WTC11 (cell line): ENCODE measurements at regions not wholly inside any gene's neighbourhood (a gene's known extent, or its start where the extent isn't known, plus 50 kb on each side); places are given as distances from the start of the nearest gene placed in this dataset.

ENCODE experiments used
- ATAC-seq: fragments of 200-7000 bp; cut with Tn5 transposase; 2 replicates; pipeline ENCODE4 v1.10.0; 2021; ENCODE audit warnings: mild to moderate bottlenecking, moderate library complexity
- CTCF ChIA-PET: fragments of 300-600 bp; sonication (Branson Sonifier 250); formaldehyde crosslinking; loops from one replicate; lab custom pipeline; 2021; ENCODE audit warnings: antibody characterized with exemption; lab: Charles Lee
- POLR2A ChIA-PET: fragments of 350-600 bp; sonication (Branson Sonifier 250); formaldehyde crosslinking; loops from one replicate; lab custom pipeline; 2021; ENCODE audit warnings: antibody characterized with exemption; lab: Charles Lee
- DNase-seq: peaks from one replicate; pipeline ENCODE4 v3.0.0; 2021; ENCODE audit warnings: low spot score
- H3K27ac Mint-ChIP-seq: 2 replicates; pipeline ENCODE4 v1.8.0; 2021; ENCODE audit warnings: mixed read lengths
- H3K27me3 Mint-ChIP-seq: 2 replicates; pipeline ENCODE4 v1.8.0; 2021; ENCODE audit warnings: low read depth, mild to moderate bottlenecking, moderate library complexity, mixed read lengths
- H3K36me3 Mint-ChIP-seq: 2 replicates; pipeline ENCODE4 v1.8.0; 2021; ENCODE audit warnings: mixed read lengths
- H3K4me1 Mint-ChIP-seq: 2 replicates; pipeline ENCODE4 v1.8.0; 2022; ENCODE audit warnings: mixed read lengths
- H3K4me3 Mint-ChIP-seq: 2 replicates; pipeline ENCODE4 v1.8.0; 2021; ENCODE audit warnings: mild to moderate bottlenecking, moderate library complexity, mixed read lengths
- H3K9me3 Mint-ChIP-seq: 2 replicates; pipeline ENCODE4 v1.8.0; 2021; ENCODE audit warnings: mixed read lengths
- ATF1 ChIP-seq: sonication (generic); formaldehyde crosslinking; IDR thresholded peaks from 2 replicates; pipeline ENCODE4 v1.8.1; 2023; ENCODE audit warnings: mild to moderate bottlenecking, moderate library complexity, missing genetic modification reagents
- CBFB ChIP-seq: sonication (generic); formaldehyde crosslinking; IDR thresholded peaks from 2 replicates; pipeline ENCODE4 v1.8.1; 2022; ENCODE audit warnings: mild to moderate bottlenecking, low read depth, missing genetic modification reagents
- CREM ChIP-seq: sonication (generic); formaldehyde crosslinking; IDR thresholded peaks from 2 replicates; pipeline ENCODE4 v1.8.1; 2022; ENCODE audit warnings: mild to moderate bottlenecking, missing genetic modification reagents, moderate library complexity
- EMX1 ChIP-seq: fragments of 250-450 bp; sonication (Bioruptor Pico); IDR thresholded peaks from 2 replicates; pipeline ENCODE4 v1.8.0; 2021; ENCODE audit warnings: mild to moderate bottlenecking
- GABPB1 ChIP-seq: sonication (generic); formaldehyde crosslinking; IDR thresholded peaks from 2 replicates; pipeline ENCODE4 v1.8.1; 2023; ENCODE audit warnings: mild to moderate bottlenecking, missing genetic modification reagents
- HMGA2 ChIP-seq: fragments of 250-450 bp; sonication (Bioruptor Pico); IDR thresholded peaks from 2 replicates; pipeline ENCODE4 v1.4.0; 2021; ENCODE audit warnings: mild to moderate bottlenecking, moderate library complexity
- NFYB ChIP-seq: sonication (generic); formaldehyde crosslinking; conservative IDR thresholded peaks from 2 replicates; pipeline ENCODE4 v1.8.0; 2022; ENCODE audit warnings: low read depth, missing genetic modification reagents
- NR3C1 ChIP-seq: sonication (generic); formaldehyde crosslinking; conservative IDR thresholded peaks from 2 replicates; pipeline ENCODE4 v1.8.1; 2023; ENCODE audit warnings: low read depth, mild to moderate bottlenecking, missing genetic modification reagents
- SMAD3 ChIP-seq: sonication (generic); formaldehyde crosslinking; IDR thresholded peaks from 2 replicates; pipeline ENCODE4 v1.8.0; 2022; ENCODE audit warnings: missing genetic modification reagents, mild to moderate bottlenecking, borderline replicate concordance
- TEAD1 ChIP-seq: sonication (generic); formaldehyde crosslinking; IDR thresholded peaks from 2 replicates; pipeline ENCODE4 v1.8.0; 2022; ENCODE audit warnings: mild to moderate bottlenecking, missing genetic modification reagents
- ZNF232 ChIP-seq: sonication (generic); formaldehyde crosslinking; IDR thresholded peaks from 2 replicates; pipeline ENCODE4 v1.8.0; 2022; ENCODE audit warnings: mild to moderate bottlenecking, missing genetic modification reagents
- ZNF416 ChIP-seq: fragments of 250-450 bp; sonication (Bioruptor Pico); IDR thresholded peaks from 2 replicates; pipeline ENCODE4 v1.9.0; 2021; ENCODE audit warnings: mild to moderate bottlenecking, inconsistent platforms
- TF ChIP-seq, protein P1 (sequence below): fragments of 250-450 bp; sonication (Bioruptor Pico); IDR thresholded peaks from 2 replicates; pipeline ENCODE4 v1.9.0; 2021; ENCODE audit warnings: mild to moderate bottlenecking
- TF ChIP-seq, protein P2 (sequence below): sonication (generic); formaldehyde crosslinking; IDR thresholded peaks from 2 replicates; pipeline ENCODE4 v1.8.1; 2022; ENCODE audit warnings: missing genetic modification reagents, borderline replicate concordance
- TF ChIP-seq, protein P3 (sequence below): sonication (generic); formaldehyde crosslinking; IDR thresholded peaks from 2 replicates; pipeline ENCODE4 v1.8.0; 2022; ENCODE audit warnings: mild to moderate bottlenecking, missing genetic modification reagents
- TF ChIP-seq, protein P4 (sequence below): sonication (generic); formaldehyde crosslinking; IDR thresholded peaks from 2 replicates; pipeline ENCODE4 v1.8.0; 2022; ENCODE audit warnings: mild to moderate bottlenecking, missing genetic modification reagents
- TF ChIP-seq, protein P5 (sequence below): sonication (generic); formaldehyde crosslinking; IDR thresholded peaks from 2 replicates; pipeline ENCODE4 v1.8.1; 2023; ENCODE audit warnings: mild to moderate bottlenecking, missing genetic modification reagents, moderate library complexity
- TF ChIP-seq, protein P6 (sequence below): sonication (generic); formaldehyde crosslinking; IDR thresholded peaks from 2 replicates; pipeline ENCODE4 v1.8.1; 2023; ENCODE audit warnings: mild to moderate bottlenecking, missing genetic modification reagents
- TF ChIP-seq, protein P7 (sequence below): sonication (generic); formaldehyde crosslinking; IDR thresholded peaks from 2 replicates; pipeline ENCODE4 v1.8.0; 2023; ENCODE audit warnings: missing genetic modification reagents, mild to moderate bottlenecking, borderline replicate concordance

DNA sequence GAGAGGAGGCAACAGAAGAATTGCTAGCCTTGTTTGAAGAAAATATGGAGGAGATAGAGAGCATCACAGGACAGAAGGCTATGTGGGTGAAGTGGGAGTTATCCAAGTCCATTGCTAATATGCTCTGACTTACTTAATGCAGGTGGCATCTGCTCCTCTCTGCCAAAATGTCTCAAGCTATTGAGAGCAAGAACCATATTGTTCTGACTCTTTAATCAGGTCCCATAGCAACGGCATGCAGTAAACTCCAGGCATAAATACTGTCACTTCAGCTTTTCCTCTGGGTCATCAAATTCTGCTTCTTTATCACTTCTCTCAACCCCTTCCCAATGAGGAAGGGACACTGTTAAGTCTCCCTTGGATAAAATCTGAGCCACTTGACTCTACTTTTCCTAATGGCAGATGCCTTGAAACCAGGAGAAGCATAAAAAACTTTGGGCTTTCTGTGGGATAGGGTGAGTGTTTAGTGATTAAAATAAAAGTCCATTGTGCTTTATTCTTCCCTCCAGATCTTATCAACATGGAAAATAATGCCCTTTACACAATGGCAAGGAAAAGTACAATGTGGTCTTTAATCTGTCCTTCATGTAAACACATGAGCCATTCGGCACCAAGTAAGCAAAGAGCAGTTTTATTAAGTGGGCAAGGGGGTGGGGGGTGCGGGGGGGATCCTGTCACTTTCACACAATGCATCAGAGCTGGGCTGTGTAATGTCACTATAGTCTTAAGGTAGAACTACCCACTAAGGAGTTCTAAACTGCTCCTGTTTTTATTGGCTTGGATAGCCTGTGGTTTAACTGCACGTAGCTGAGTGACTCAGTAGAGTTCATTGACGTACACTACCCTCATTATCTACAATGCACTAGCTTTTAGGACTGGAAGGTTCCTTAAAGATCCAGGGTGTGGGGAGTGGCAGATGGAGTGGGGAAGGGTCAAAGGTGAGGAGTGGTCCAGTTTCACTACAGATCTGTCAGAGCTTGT is 71.0 kb upstream of the TARS1 start:
- DNase-seq (no peak), ATAC-seq (no peak)
- no peak overlapping the region for H3K27ac Mint-ChIP-seq
- H3K36me3 Mint-ChIP-seq = no peaks in the 10 kb centered on the region
- POLR2A ChIA-PET = no interaction called here
- CTCF ChIA-PET = interaction anchor here (1.0 kb wide), 1 partner anchor 10 kb away, joined by 3 read pairs; no protein-coding TSS in a partner anchor
- H3K27me3 Mint-ChIP-seq = no peaks in the 10 kb centered on the region; the same call in 1 of the 2 replicates
- no peak overlapping the region for H3K4me3 Mint-ChIP-seq
- peaks cover 5% of the 10 kb centered on the region; the same call in 1 of the 2 replicates for H3K9me3 Mint-ChIP-seq
- TF ChIP-seq HMGA2 (CRISPR knock-in tag) = no peak
- no peaks in the 10 kb centered on the region for H3K4me1 Mint-ChIP-seq

DNA sequence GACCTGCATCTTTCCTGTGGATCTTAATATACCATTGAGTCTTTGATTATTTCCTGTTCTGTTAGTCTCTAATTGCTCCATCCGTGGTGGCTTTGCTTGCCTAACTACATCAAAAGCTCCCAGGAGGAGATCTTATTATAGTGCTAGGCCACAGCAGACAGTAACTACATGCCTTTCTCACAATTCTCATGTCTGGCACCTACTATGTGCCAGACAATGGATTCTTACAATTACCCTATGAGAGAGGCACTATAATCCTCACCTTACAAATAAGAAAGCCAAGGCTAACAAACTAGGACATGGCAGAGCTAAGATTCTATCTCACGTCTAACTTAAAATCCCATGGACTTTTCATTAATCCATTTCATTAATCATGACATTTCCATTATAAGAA is 70.3 kb upstream of the TARS1 start:
- ChIA-PET POLR2A (no interaction called here), CTCF (interaction anchor here (0.6 to 1.0 kb wide), 3 partner anchors 9 to 1632 kb away, joined by 3 to 4 read pairs (median 3); no protein-coding TSS in a partner anchor)
- no peaks in the 10 kb centered on the region; the same call in 1 of the 2 replicates for H3K27me3 Mint-ChIP-seq
- no peak overlapping the region for H3K27ac Mint-ChIP-seq
- peaks cover 5% of the 10 kb centered on the region; the same call in 1 of the 2 replicates for H3K9me3 Mint-ChIP-seq
- H3K4me3 Mint-ChIP-seq = no peak overlapping the region
- H3K36me3 Mint-ChIP-seq = no peaks in the 10 kb centered on the region
- H3K4me1 Mint-ChIP-seq = no peaks in the 10 kb centered on the region
- no peak for DNase-seq
- no peak for ATAC-seq
- TF ChIP-seq NFYB (CRISPR knock-in tag) (no peak), NR3C1 (CRISPR knock-in tag) (no peak), SMAD3 (CRISPR knock-in tag) (no peak), GABPB1 (no peak), CREM (CRISPR knock-in tag) (no peak), EMX1 (no peak), CBFB (CRISPR knock-in tag) (no peak), ATF1 (CRISPR knock-in tag) (no peak), ZNF416 (no peak), TEAD1 (CRISPR knock-in tag) (no peak), ZNF232 (CRISPR knock-in tag) (no peak)
- TF ChIP-seq, protein P1, sequence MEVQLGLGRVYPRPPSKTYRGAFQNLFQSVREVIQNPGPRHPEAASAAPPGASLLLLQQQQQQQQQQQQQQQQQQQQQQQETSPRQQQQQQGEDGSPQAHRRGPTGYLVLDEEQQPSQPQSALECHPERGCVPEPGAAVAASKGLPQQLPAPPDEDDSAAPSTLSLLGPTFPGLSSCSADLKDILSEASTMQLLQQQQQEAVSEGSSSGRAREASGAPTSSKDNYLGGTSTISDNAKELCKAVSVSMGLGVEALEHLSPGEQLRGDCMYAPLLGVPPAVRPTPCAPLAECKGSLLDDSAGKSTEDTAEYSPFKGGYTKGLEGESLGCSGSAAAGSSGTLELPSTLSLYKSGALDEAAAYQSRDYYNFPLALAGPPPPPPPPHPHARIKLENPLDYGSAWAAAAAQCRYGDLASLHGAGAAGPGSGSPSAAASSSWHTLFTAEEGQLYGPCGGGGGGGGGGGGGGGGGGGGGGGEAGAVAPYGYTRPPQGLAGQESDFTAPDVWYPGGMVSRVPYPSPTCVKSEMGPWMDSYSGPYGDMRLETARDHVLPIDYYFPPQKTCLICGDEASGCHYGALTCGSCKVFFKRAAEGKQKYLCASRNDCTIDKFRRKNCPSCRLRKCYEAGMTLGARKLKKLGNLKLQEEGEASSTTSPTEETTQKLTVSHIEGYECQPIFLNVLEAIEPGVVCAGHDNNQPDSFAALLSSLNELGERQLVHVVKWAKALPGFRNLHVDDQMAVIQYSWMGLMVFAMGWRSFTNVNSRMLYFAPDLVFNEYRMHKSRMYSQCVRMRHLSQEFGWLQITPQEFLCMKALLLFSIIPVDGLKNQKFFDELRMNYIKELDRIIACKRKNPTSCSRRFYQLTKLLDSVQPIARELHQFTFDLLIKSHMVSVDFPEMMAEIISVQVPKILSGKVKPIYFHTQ (CRISPR knock-in tag) = no peak
- TF ChIP-seq, protein P2, sequence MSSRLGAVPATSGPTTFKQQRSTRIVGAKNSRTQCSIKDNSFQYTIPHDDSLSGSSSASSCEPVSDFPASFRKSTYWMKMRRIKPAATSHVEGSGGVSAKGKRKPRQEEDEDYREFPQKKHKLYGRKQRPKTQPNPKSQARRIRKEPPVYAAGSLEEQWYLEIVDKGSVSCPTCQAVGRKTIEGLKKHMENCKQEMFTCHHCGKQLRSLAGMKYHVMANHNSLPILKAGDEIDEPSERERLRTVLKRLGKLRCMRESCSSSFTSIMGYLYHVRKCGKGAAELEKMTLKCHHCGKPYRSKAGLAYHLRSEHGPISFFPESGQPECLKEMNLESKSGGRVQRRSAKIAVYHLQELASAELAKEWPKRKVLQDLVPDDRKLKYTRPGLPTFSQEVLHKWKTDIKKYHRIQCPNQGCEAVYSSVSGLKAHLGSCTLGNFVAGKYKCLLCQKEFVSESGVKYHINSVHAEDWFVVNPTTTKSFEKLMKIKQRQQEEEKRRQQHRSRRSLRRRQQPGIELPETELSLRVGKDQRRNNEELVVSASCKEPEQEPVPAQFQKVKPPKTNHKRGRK (CRISPR knock-in tag) = no peak
- TF ChIP-seq, protein P3, sequence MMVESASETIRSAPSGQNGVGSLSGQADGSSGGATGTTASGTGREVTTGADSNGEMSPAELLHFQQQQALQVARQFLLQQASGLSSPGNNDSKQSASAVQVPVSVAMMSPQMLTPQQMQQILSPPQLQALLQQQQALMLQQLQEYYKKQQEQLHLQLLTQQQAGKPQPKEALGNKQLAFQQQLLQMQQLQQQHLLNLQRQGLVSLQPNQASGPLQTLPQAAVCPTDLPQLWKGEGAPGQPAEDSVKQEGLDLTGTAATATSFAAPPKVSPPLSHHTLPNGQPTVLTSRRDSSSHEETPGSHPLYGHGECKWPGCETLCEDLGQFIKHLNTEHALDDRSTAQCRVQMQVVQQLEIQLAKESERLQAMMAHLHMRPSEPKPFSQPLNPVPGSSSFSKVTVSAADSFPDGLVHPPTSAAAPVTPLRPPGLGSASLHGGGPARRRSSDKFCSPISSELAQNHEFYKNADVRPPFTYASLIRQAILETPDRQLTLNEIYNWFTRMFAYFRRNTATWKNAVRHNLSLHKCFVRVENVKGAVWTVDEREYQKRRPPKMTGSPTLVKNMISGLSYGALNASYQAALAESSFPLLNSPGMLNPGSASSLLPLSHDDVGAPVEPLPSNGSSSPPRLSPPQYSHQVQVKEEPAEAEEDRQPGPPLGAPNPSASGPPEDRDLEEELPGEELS (CRISPR knock-in tag) = no peak
- TF ChIP-seq, protein P4, sequence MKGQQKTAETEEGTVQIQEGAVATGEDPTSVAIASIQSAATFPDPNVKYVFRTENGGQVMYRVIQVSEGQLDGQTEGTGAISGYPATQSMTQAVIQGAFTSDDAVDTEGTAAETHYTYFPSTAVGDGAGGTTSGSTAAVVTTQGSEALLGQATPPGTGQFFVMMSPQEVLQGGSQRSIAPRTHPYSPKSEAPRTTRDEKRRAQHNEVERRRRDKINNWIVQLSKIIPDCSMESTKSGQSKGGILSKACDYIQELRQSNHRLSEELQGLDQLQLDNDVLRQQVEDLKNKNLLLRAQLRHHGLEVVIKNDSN (CRISPR knock-in tag) = no peak
- TF ChIP-seq, protein P5, sequence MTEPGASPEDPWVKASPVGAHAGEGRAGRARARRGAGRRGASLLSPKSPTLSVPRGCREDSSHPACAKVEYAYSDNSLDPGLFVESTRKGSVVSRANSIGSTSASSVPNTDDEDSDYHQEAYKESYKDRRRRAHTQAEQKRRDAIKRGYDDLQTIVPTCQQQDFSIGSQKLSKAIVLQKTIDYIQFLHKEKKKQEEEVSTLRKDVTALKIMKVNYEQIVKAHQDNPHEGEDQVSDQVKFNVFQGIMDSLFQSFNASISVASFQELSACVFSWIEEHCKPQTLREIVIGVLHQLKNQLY = no peak
- TF ChIP-seq, protein P6, sequence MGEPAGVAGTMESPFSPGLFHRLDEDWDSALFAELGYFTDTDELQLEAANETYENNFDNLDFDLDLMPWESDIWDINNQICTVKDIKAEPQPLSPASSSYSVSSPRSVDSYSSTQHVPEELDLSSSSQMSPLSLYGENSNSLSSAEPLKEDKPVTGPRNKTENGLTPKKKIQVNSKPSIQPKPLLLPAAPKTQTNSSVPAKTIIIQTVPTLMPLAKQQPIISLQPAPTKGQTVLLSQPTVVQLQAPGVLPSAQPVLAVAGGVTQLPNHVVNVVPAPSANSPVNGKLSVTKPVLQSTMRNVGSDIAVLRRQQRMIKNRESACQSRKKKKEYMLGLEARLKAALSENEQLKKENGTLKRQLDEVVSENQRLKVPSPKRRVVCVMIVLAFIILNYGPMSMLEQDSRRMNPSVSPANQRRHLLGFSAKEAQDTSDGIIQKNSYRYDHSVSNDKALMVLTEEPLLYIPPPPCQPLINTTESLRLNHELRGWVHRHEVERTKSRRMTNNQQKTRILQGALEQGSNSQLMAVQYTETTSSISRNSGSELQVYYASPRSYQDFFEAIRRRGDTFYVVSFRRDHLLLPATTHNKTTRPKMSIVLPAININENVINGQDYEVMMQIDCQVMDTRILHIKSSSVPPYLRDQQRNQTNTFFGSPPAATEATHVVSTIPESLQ (CRISPR knock-in tag) = no peak
- TF ChIP-seq, protein P7, sequence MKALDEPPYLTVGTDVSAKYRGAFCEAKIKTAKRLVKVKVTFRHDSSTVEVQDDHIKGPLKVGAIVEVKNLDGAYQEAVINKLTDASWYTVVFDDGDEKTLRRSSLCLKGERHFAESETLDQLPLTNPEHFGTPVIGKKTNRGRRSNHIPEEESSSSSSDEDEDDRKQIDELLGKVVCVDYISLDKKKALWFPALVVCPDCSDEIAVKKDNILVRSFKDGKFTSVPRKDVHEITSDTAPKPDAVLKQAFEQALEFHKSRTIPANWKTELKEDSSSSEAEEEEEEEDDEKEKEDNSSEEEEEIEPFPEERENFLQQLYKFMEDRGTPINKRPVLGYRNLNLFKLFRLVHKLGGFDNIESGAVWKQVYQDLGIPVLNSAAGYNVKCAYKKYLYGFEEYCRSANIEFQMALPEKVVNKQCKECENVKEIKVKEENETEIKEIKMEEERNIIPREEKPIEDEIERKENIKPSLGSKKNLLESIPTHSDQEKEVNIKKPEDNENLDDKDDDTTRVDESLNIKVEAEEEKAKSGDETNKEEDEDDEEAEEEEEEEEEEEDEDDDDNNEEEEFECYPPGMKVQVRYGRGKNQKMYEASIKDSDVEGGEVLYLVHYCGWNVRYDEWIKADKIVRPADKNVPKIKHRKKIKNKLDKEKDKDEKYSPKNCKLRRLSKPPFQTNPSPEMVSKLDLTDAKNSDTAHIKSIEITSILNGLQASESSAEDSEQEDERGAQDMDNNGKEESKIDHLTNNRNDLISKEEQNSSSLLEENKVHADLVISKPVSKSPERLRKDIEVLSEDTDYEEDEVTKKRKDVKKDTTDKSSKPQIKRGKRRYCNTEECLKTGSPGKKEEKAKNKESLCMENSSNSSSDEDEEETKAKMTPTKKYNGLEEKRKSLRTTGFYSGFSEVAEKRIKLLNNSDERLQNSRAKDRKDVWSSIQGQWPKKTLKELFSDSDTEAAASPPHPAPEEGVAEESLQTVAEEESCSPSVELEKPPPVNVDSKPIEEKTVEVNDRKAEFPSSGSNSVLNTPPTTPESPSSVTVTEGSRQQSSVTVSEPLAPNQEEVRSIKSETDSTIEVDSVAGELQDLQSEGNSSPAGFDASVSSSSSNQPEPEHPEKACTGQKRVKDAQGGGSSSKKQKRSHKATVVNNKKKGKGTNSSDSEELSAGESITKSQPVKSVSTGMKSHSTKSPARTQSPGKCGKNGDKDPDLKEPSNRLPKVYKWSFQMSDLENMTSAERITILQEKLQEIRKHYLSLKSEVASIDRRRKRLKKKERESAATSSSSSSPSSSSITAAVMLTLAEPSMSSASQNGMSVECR (CRISPR knock-in tag) = no peak
